Activated naive CD8-positive, alpha-beta T cell treated with anti-CD3 and anti-CD28 coated beads, Interleukin-2, amount 10 ng/mL, durations not matched to agents 7 days and 5 days (primary cell): ENCODE measurements at regions not wholly inside any gene's neighbourhood (a gene's known extent, or its start where the extent isn't known, plus 50 kb on each side); places are given as distances from the start of the nearest gene placed in this dataset.

ENCODE experiments used
- ATAC-seq: fragments of 150-1000 bp; cut with Tn5 transposase; one replicate; pipeline ENCODE4 v1.10.0; 2021; ENCODE audit warnings: low read depth, moderate library complexity
- POLR2A ChIA-PET: fragments of 350-600 bp; sonication (Branson Sonifier 250); formaldehyde crosslinking; loops from one replicate; lab custom pipeline; 2021; ENCODE audit warnings: antibody characterized with exemption; lab: Charles Lee
- DNase-seq: peaks from one replicate; pipeline ENCODE4 v3.0.0; 2021
- H3K27ac Mint-ChIP-seq: one replicate; pipeline ENCODE4 v1.8.0; 2022; ENCODE audit warnings: mild to moderate bottlenecking, mixed read lengths
- H3K27me3 Mint-ChIP-seq: one replicate; pipeline ENCODE4 v1.8.0; 2022; ENCODE audit warnings: mild to moderate bottlenecking, moderate library complexity, mixed read lengths
- H3K36me3 Mint-ChIP-seq: one replicate; pipeline ENCODE4 v1.8.0; 2021; ENCODE audit warnings: mild to moderate bottlenecking, mixed read lengths
- H3K4me1 Mint-ChIP-seq: one replicate; pipeline ENCODE4 v1.8.0; 2021; ENCODE audit warnings: mixed read lengths
- H3K4me3 Mint-ChIP-seq: one replicate; pipeline ENCODE4 v1.8.0; 2022; ENCODE audit warnings: mild to moderate bottlenecking, moderate library complexity, mixed read lengths
- H3K9me3 Mint-ChIP-seq: one replicate; pipeline ENCODE4 v1.8.0; 2021; ENCODE audit warnings: mixed read lengths

DNA sequence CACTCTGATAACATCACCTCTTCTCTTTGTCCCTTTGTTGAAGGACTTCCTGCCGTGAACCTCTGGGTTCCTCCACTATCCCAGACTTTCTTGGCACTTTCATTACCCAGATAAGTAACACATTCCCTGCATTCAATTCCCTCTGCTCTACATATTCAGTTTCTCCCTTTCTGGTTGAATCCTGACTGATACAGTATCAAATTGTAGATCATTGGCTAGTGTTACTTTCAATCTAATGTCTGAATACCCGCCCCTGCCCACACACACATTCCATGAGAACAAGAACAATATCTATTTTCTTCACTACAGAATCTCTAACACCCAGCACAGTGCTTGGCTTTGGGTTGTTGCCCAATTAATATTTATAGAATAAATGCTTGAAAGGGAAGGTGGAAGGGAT lies 163.5 kb downstream of the ABHD5 start:
- Mint-ChIP-seq H3K9me3 (no peaks in the 10 kb centered on the region), H3K4me3 (no peak overlapping the region), H3K4me1 (peaks cover 1% of the 10 kb centered on the region), H3K27ac (no peak overlapping the region), H3K36me3 (no peaks in the 10 kb centered on the region), H3K27me3 (peaks cover 44% of the 10 kb centered on the region)
- DNase-seq (no peak), ATAC-seq (no peak)
- POLR2A ChIA-PET, result no interaction called here

DNA sequence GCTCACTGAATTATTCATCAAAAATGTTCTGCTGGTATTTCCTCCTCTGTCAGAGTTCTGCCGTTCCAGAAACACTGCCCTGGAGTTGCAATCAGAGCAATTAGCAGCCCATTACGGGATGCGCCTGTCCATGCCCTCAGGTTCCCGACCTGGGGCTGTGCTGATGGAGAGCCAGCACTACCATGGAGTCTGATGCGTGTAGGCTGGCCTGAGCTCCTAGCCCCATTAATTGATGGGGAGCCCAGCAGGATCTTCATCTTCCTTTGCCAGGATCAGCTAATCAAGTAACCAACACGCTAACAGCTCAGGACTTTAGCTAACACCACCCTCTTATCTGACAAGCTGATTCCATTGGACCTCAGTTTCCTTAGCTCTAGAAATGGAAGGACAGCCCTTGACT lies 164.2 kb downstream of the ABHD5 start:
- Mint-ChIP-seq H3K27ac (no peak overlapping the region), H3K4me3 (no peak overlapping the region), H3K27me3 (peaks cover 48% of the 10 kb centered on the region), H3K4me1 (peaks cover 1% of the 10 kb centered on the region), H3K36me3 (no peaks in the 10 kb centered on the region), H3K9me3 (no peaks in the 10 kb centered on the region)
- no peak for ATAC-seq
- POLR2A ChIA-PET, result no interaction called here
- DNase-seq, result no peak

DNA sequence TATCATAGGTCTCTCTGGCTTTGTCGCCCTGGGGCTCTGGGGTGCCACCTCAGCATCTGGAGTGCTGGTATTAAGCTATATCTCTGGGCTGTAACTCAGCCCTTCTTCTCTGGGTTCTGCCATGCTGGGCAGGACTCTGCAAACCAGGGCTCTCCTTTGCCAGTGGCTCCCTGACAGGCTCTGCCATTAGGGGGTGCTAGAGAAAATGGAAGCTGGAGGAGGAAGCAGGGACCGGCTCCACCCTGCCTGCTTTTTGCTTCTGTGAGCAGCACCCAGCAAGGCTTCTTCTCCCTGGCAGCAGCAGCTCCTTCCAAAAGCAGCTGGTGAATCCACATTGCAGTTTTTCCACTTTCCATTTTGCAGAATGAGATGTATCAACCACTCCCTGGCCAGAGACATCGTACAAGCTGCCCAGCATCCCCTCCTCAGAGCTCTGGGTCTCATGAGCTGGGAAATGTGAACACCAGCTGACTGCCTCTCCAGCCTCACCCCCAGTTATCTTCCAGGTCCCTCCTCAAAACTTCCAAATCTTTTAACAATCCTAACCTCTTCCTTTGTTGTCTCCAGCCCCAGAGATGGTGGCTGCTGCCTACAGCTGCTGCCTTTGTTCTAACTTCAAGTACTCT lies 165.0 kb downstream of the ABHD5 start:
- peak; percentile 65 for ATAC-seq
- Mint-ChIP-seq H3K9me3 (no peaks in the 10 kb centered on the region), H3K4me3 (no peak overlapping the region), H3K4me1 (peaks cover 1% of the 10 kb centered on the region), H3K36me3 (no peaks in the 10 kb centered on the region), H3K27me3 (peaks cover 48% of the 10 kb centered on the region), H3K27ac (no peak overlapping the region)
- POLR2A ChIA-PET, result interaction anchor here (0.8 to 1.1 kb wide), 2 partner anchors 343 to 345 kb away, joined by 3 to 4 read pairs; no protein-coding TSS in a partner anchor
- peak; percentile 42 for DNase-seq

DNA sequence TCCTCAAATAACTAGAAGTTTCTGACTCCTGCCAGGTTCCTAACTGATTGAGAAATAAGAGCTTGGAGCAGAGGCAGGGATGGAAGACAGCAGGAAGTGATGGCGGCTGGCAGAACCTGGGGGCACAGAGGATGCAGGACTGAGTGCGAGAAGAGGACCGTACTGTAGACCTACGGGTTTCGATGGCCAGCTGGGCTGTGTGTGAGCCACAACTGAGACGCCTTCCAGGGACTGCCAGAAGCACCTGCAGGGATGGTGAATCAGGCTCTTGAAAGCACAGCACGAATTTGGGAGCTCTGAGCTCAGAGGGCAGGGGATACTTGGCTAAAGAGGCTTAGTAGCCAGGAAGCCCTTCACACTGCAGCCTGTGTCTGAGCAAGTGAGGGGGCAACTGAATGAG lies 165.6 kb downstream of the ABHD5 start:
- H3K27ac Mint-ChIP-seq, result no peak overlapping the region
- H3K9me3 Mint-ChIP-seq, result no peaks in the 10 kb centered on the region

DNA sequence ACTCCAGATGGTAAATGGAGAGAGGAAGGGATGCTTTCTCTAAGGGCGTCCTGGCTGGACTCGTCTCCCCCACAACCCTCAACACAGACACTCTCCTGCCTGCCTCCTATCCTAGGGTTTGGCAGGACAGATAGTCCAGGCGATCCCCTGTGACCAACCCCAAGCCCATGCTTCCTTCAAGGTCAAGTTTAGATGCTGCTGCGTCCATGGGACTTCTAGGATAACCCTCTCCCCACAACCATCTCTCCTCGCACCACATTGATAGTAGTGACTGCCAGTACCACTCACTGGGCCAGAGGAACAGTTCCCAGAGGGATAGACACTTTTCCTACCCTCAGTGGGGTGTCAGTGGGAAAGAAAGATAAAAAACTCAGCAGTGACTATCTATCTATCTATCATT lies 166.0 kb downstream of the ABHD5 start:
- H3K27me3 Mint-ChIP-seq, result peaks cover 45% of the 10 kb centered on the region
- H3K9me3 Mint-ChIP-seq, result no peaks in the 10 kb centered on the region
- H3K36me3 Mint-ChIP-seq, result no peaks in the 10 kb centered on the region
- H3K27ac Mint-ChIP-seq, result no peak overlapping the region
- DNase-seq, result no peak
- H3K4me3 Mint-ChIP-seq, result no peak overlapping the region
- POLR2A ChIA-PET, result interaction anchor here (1.1 kb wide), 1 partner anchor 342 kb away, joined by 3 read pairs; no protein-coding TSS in a partner anchor
- no peak for ATAC-seq
- peaks cover 1% of the 10 kb centered on the region for H3K4me1 Mint-ChIP-seq

More for the DNA sequence above, 165.6 kb downstream of the ABHD5 start:
- DNase-seq, result no peak
- Mint-ChIP-seq H3K36me3 (no peaks in the 10 kb centered on the region), H3K4me1 (peaks cover 1% of the 10 kb centered on the region), H3K27me3 (peaks cover 48% of the 10 kb centered on the region), H3K4me3 (no peak overlapping the region)
- POLR2A ChIA-PET, result interaction anchor here (0.8 to 1.1 kb wide), 2 partner anchors 342 to 345 kb away, joined by 3 to 4 read pairs; no protein-coding TSS in a partner anchor
- no peak for ATAC-seq

DNA sequence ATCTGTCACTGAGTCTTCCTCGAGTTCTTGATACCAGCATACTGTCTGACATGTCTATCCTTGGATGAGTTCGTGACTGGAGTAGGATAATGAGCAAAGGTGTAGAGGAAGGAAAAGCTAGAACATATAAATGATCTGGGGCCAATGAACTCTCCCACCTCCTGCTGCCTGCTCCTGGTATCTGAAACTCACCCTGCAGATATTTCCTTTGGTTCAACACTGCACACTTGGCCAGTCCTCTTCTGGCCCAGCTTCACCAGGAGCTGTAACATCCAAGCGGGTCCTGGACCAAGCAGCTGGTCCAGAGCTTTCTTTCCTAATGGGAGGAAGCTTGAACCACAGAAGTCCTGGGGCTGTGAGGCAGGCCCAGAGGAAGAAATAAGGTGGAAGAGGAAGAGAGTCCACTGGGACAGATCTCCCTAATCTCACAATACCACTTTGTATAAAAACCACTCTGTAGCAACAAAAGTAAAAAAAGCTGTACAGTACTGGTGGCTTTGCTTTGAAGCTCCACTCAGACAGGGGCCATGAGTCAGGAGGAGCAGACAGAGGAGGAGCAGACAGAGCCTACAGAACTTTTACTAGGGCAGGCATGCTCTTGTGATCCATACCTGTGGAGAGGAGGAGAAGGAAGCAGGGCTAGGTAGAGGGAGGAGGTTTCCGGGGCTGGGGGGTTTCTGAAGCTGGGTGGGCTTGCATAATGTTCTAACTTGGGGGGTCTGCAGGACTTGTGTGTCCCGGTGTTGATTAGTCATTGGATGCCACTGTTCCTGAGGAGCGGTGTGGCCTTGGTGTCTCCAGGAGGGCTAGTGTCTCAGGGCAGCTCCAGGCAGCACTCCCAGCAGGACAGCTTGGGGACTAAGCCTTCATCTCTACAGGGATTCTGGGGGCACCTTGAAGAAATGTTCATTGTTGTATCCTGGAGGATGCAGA lies 166.9 kb downstream of the ABHD5 start:
- POLR2A ChIA-PET, result no interaction called here
- no peak for ATAC-seq
- H3K4me3 Mint-ChIP-seq, result no peak overlapping the region
- no peak overlapping the region for H3K27ac Mint-ChIP-seq
- peaks cover 37% of the 10 kb centered on the region for H3K27me3 Mint-ChIP-seq
- no peaks in the 10 kb centered on the region for H3K36me3 Mint-ChIP-seq
- H3K9me3 Mint-ChIP-seq, result no peaks in the 10 kb centered on the region
- peaks cover 1% of the 10 kb centered on the region for H3K4me1 Mint-ChIP-seq
- no peak for DNase-seq

DNA sequence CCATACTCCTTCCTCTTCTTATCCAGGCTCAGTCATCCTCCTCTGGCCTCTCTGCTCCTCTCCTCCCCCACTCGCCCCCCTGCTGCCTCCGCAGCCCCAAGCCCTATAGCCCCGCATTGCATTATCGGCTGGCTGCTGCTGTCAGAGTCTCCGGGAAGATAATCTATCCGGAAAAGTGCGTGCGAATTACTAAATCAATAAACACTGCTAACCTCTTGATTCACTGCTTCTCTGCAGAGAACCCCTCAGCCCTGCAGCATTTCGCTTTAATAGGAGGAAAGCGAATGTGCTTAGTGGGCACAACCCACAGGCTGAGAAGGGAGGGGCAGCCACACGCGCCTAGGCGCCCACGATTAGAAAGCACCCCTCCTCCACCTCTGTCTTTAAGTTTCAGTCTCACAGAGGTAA lies 167.6 kb downstream of the ABHD5 start:
- Mint-ChIP-seq H3K27me3 (peaks cover 37% of the 10 kb centered on the region), H3K27ac (no peak overlapping the region), H3K4me1 (peaks cover 1% of the 10 kb centered on the region), H3K9me3 (no peaks in the 10 kb centered on the region), H3K4me3 (no peak overlapping the region), H3K36me3 (no peaks in the 10 kb centered on the region)
- DNase-seq, result no peak
- no peak for ATAC-seq
- POLR2A ChIA-PET, result no interaction called here

DNA sequence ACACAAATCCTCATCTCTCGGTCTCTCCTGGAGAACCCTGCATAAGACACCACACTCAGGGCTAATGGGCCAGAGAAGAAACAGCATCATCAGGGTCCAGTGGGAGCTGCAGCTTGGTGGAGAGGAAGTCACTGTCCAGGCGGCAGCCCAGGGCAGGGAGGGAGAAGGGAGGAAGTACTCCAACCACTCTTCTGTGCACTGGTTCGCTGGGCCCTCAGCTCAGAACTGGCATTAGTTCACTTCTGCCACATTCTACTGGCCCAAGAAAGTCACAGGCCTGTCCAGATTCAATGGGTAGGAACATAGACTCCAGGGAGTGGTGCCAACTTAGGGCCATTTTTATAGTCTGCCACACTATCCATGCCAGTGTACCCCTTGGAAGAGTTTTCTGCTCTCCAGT lies 169.0 kb downstream of the ABHD5 start:
- H3K4me3 Mint-ChIP-seq, result no peak overlapping the region
- H3K9me3 Mint-ChIP-seq, result no peaks in the 10 kb centered on the region
- ATAC-seq (no peak), DNase-seq (no peak)
- POLR2A ChIA-PET, result no interaction called here
- H3K27ac Mint-ChIP-seq, result no peak overlapping the region
- H3K4me1 Mint-ChIP-seq, result peaks cover 1% of the 10 kb centered on the region
- no peaks in the 10 kb centered on the region for H3K36me3 Mint-ChIP-seq
- H3K27me3 Mint-ChIP-seq, result peaks cover 31% of the 10 kb centered on the region

DNA sequence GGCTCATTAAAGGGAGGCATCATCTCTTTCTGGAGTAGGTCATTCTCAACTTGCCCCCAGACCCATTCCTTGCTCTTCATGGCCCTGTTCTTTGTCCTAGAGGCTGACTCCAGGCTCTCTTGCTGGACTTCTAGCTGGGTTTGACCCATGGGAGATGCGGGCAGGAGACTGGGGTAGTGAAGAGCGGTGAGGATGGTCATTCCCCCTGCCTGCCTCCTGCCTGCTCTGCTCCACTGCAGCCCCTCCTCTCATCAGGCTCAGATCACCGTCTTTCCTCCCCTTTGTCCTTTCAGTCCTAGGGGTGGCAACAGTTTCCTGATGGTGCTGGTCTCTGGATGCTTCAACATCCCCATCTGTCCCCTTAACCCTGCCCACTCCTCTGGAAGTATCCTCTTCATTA lies 170.9 kb downstream of the ABHD5 start:
- POLR2A ChIA-PET, result no interaction called here
- Mint-ChIP-seq H3K36me3 (no peaks in the 10 kb centered on the region), H3K4me3 (no peak overlapping the region), H3K27ac (no peak overlapping the region), H3K27me3 (peaks cover 23% of the 10 kb centered on the region), H3K4me1 (no peaks in the 10 kb centered on the region), H3K9me3 (no peaks in the 10 kb centered on the region)
- ATAC-seq (no peak), DNase-seq (no peak)

DNA sequence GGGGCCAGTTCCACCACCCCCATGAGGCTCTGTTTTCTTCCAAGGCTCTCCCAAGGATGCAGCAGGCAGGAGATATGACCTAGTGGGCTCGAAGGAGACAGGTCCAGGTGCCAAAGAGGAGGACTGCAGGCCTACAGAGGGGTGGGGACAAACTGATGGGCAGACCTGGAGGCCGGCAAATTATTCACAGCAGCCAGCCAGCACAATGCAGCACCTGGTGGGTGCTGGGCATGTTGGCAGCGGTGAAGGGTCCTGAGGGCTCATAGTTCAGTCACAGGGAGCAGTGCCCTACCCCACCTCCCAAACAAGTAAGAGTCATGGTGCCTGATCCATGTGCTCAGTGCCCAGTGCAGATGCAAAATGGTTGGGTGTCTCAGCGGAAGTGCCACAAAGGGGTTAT lies 171.7 kb downstream of the ABHD5 start:
- Mint-ChIP-seq H3K27me3 (peaks cover 22% of the 10 kb centered on the region), H3K4me1 (no peaks in the 10 kb centered on the region), H3K27ac (no peak overlapping the region), H3K4me3 (no peak overlapping the region), H3K9me3 (no peaks in the 10 kb centered on the region), H3K36me3 (no peaks in the 10 kb centered on the region)
- DNase-seq, result no peak
- POLR2A ChIA-PET, result no interaction called here
- ATAC-seq, result no peak

DNA sequence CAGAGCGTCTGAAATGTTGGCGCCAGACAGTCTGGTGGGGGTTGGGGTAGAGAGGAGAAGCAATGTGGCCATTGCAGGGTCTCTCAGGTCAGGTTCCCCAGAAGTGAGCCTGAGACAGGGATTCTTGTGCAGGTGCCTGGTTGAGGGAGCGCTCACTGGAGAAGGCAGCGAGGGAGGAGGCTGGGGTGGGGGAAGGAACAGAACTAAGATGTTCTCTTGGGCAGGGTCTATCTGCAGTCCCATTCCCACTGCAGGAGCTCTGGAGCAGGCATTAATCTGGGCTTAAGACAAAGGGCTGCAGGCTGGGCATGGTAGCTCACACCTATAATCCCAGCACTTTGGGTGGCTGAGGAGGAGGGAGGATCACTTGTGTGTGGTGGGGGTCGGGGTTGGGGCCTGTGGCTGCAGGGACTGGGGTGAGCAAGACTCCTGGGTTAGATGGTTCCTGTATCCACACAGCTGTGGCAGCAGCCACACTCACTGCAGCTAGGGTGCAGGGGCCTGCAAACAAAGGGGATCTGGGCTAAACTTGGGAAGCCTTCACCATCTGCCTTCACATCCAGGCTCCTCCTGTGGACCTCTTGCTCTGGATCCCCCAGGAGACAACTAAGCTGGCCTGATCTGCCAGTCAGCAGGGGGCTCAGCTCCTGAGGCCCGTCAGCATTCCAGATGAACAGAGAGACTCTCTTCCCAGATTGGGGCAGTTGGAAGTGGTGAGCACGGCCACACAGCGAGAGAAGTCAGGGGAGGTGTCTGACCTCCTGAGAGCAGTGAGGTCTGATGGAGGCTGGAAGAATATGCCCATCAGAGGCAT lies 172.5 kb downstream of the ABHD5 start:
- Mint-ChIP-seq H3K27ac (no peak overlapping the region), H3K36me3 (no peaks in the 10 kb centered on the region), H3K27me3 (peaks cover 22% of the 10 kb centered on the region)

DNA sequence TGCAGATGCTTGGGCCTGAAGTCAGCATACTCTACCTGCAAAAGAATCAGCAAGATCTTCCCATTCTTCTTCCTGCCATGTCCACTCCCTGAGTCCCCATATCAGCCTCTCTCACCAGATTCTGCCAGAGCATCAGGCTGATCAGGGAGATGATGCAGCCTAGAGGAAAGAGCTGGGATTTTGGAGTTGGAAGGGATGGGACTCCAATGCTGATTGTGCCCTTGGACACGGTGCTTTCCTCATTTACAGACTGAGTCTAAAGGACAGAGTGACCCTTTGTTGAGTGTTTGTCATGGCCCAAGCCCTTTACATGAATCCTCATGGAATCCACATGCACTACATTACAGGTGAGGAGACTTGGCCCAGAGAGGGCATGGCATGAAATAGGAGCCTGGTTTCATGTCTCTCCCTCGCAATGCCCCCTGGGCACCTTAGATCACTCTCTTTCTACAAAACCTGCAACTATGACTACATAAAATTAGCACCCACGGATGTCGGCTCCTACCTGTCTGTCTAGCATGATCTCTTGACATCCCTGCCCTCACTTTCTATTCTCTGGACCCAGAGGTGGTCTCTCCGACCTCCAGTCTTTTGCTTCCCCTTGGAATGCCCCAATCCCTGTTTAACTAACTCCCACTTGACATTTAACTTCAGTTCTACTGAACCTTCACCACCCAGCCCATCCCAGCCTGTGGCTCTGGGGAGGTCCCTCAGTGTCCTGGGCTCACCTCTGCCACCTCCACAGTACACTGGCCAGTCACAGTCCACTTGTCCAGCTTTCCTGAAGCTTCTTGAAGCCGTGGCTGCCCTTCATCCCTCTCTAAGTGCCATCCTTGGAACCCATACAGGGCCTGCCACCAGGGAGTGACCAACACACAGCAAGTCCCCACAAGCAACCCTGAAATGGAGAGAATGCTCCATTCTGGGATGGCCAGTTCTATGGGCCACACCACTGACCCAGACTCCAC lies 173.5 kb downstream of the ABHD5 start:
- Mint-ChIP-seq H3K27me3 (peaks cover 20% of the 10 kb centered on the region), H3K36me3 (no peaks in the 10 kb centered on the region), H3K4me1 (no peaks in the 10 kb centered on the region), H3K9me3 (no peaks in the 10 kb centered on the region), H3K27ac (no peak overlapping the region), H3K4me3 (no peak overlapping the region)
- ATAC-seq, result no peak
- POLR2A ChIA-PET, result no interaction called here
- no peak for DNase-seq

More for the DNA sequence above, 172.5 kb downstream of the ABHD5 start:
- Mint-ChIP-seq H3K4me3 (no peak overlapping the region), H3K9me3 (no peaks in the 10 kb centered on the region), H3K4me1 (no peaks in the 10 kb centered on the region)
- DNase-seq (no peak), ATAC-seq (no peak)
- POLR2A ChIA-PET, result no interaction called here
